K562 (cell line): ENCODE measurements at regions not wholly inside any gene's neighbourhood (a gene's known extent, or its start where the extent isn't known, plus 50 kb on each side); places are given as distances from the start of the nearest gene placed in this dataset.
A peak's percentile ranks its signal among the peaks of the same experiment; 100 is the strongest.

ENCODE experiments used
- ATAC-seq: fragments of 200-7000 bp; cut with Tn5 transposase; 3 replicates; pipeline ENCODE4 v1.9.1; 2020; ENCODE audit warnings: moderate library complexity
- BruUV-seq: library from RNA; stranded (reverse); fragments of 400-500 nt; replicated peaks from 2 replicates; lab custom pipeline; 2021; lab: Mats Ljungman, UMichigan
- CTCF ChIA-PET: fragments of 300-600 bp; formaldehyde crosslinking; extraction: SDS; loops from one replicate; lab custom pipeline; 2021; ENCODE audit warnings: low intra/inter-chr PET ratio; lab: Yijun Ruan, JAX
- POLR2A ChIA-PET: fragments of 300-600, 350-650 bp; sonication (Branson Sonifier 250); formaldehyde crosslinking; extraction: SDS; loops from one replicate; lab custom pipeline; 2021; ENCODE audit warnings: antibody characterized with exemption, inconsistent platforms; lab: Yijun Ruan, JAX
- DNase-seq, 4 experiments: peaks; one replicate each; pipeline versions ENCODE4 v3.0.0 to v3.0.0-alpha.2; 2011 to 2018; ENCODE audit warnings: low spot score in 3 of 4, mixed read lengths in 3 of 4; ENCODE audit errors: extremely low read depth in 1 of 4
- FAIRE-seq: peaks from 2 replicates; lab custom pipeline; 2011; peaks lifted over from hg19 to GRCh38; lab: Jason Lieb, UNC
- H2AFZ ChIP-seq: 2 replicates; pipeline ENCODE4 v1.6.0; 2011; ENCODE audit warnings: low read depth, low read length, control low read depth, inconsistent platforms
- H3K27ac ChIP-seq: fragments of 200-600 bp; 3 replicates; pipeline ENCODE4 v1.8.0; 2011; ENCODE audit warnings: low read depth, mild to moderate bottlenecking, control low read depth, inconsistent platforms, low read length, moderate library complexity, mixed read lengths; ENCODE audit errors: extremely low read depth
- H3K27me3 ChIP-seq, 2 experiments: fragments of 300-600 bp in 1 of 2; 2 replicates in 1 of 2; 3 replicates in 1 of 2; pipeline versions ENCODE4 v1.6.0 to v1.8.0; 2011; ENCODE audit warnings: inconsistent platforms in 2 of 2, low read length in 2 of 2, mild to moderate bottlenecking in 1 of 2, mixed read lengths in 1 of 2, moderate library complexity in 1 of 2; ENCODE audit not compliant: control insufficient read depth in 2 of 2, insufficient read depth in 2 of 2
- H3K36me3 ChIP-seq: fragments of 300-600 bp; 3 replicates; pipeline ENCODE4 v1.8.0; 2011; ENCODE audit warnings: mild to moderate bottlenecking, low read length, inconsistent platforms; ENCODE audit not compliant: control insufficient read depth, insufficient read depth
- H3K4me1 ChIP-seq, 2 experiments: fragments of 200-600 bp in 1 of 2; replicated peaks in 1 of 2; 2 replicates in 1 of 2; 3 replicates in 1 of 2; pipeline versions ENCODE4 v1.5.1 to v1.8.0; 2011; ENCODE audit warnings: inconsistent platforms in 2 of 2, low read length in 2 of 2, mild to moderate bottlenecking in 1 of 2, mixed read lengths in 1 of 2, moderate library complexity in 1 of 2; ENCODE audit not compliant: control insufficient read depth in 2 of 2, insufficient read depth in 2 of 2
- H3K4me2 ChIP-seq: 2 replicates; pipeline ENCODE4 v1.6.1; 2011; ENCODE audit warnings: low read length, control low read depth, inconsistent platforms, mixed read lengths; ENCODE audit not compliant: insufficient read depth
- H3K4me3 ChIP-seq: fragments of 200-600 bp; sonication (generic), shearing (Covaris generic); 2 replicates; pipeline ENCODE4 v1.5.1; 2016; ENCODE audit warnings: control low read depth, inconsistent platforms
- H3K79me2 ChIP-seq: fragments of 200-600 bp; 3 replicates; pipeline ENCODE4 v1.8.0; 2011; ENCODE audit warnings: low read length, inconsistent platforms; ENCODE audit not compliant: control insufficient read depth, insufficient read depth
- H3K9ac ChIP-seq, 2 experiments: 2 replicates each; pipeline versions ENCODE4 v1.6.0 to v1.6.1; 2011; ENCODE audit warnings: low read depth in 2 of 2, low read length in 2 of 2, control low read depth in 1 of 2, inconsistent platforms in 1 of 2, mild to moderate bottlenecking in 1 of 2, mixed read lengths in 1 of 2; ENCODE audit not compliant: insufficient read depth in 1 of 2
- H3K9me1 ChIP-seq: one replicate; pipeline ENCODE4 v1.6.0; 2011; ENCODE audit warnings: inconsistent platforms, mild to moderate bottlenecking, low read length, moderate library complexity; ENCODE audit not compliant: control insufficient read depth, insufficient read depth
- H3K9me3 ChIP-seq: replicated peaks from 2 replicates; pipeline ENCODE4 v1.5.1; 2011; ENCODE audit warnings: low read depth, low read length, inconsistent platforms; ENCODE audit not compliant: control insufficient read depth, insufficient read depth
- H4K20me1 ChIP-seq: replicated peaks from 2 replicates; pipeline ENCODE4 v1.6.1; 2011; ENCODE audit warnings: low read length, inconsistent platforms, mixed read lengths; ENCODE audit not compliant: control insufficient read depth, insufficient read depth
- CBFA2T2 ChIP-seq: fragments of 450-650 bp; conservative IDR thresholded peaks from 2 replicates; pipeline ENCODE4 v1.6.1; 2017; ENCODE audit warnings: mild to moderate bottlenecking
- DDX20 ChIP-seq: fragments of 450-650 bp; IDR thresholded peaks from 2 replicates; pipeline ENCODE4 v1.6.1; 2016; ENCODE audit warnings: missing genetic modification characterization, low read depth, mild to moderate bottlenecking, missing compliant biosample characterization, moderate library complexity
- HMGXB4 ChIP-seq: sonication (generic); formaldehyde crosslinking; IDR thresholded peaks from 2 replicates; pipeline ENCODE4 v1.8.1; 2023; ENCODE audit warnings: mild to moderate bottlenecking, missing genetic modification reagents
- HNRNPH1 ChIP-seq: fragments of 200-400 bp; formaldehyde crosslinking; optimal IDR thresholded peaks from 2 replicates; pipeline ENCODE3; 2017; ENCODE audit warnings: low read depth, mild to moderate bottlenecking, low read length, moderate library complexity
- ID3 ChIP-seq, 2 experiments: fragments of 250-450 bp in 1 of 2; fragments of 450-650 bp in 1 of 2; sonication (Bioruptor Pico) in 1 of 2; IDR thresholded peaks; 2 replicates each; pipeline versions ENCODE4 v1.6.1 to v1.8.0; 2016 to 2021; ENCODE audit warnings: mild to moderate bottlenecking in 2 of 2, moderate library complexity in 2 of 2, missing compliant biosample characterization in 1 of 2, missing genetic modification characterization in 1 of 2
- MAFF ChIP-seq: IDR thresholded peaks from 2 replicates; pipeline ENCODE4 v1.6.1; 2012; ENCODE audit warnings: low read length, improper control_type of control experiment
- NCOA1 ChIP-seq: fragments of 450-650 bp; IDR thresholded peaks from 2 replicates; pipeline ENCODE4 v1.6.1; 2016; ENCODE audit warnings: low read depth
- RAD51 ChIP-seq: fragments of 450-650 bp; IDR thresholded peaks from 2 replicates; pipeline ENCODE4 v1.7.1; 2016; ENCODE audit warnings: low read depth, mild to moderate bottlenecking, borderline replicate concordance
- ZBTB34 ChIP-seq: fragments of 250-450 bp; sonication (Bioruptor Pico); IDR thresholded peaks from 2 replicates; pipeline ENCODE4 v1.8.0; 2021; ENCODE audit warnings: mild to moderate bottlenecking, moderate library complexity
- ZEB2 ChIP-seq: fragments of 450-650 bp; IDR thresholded peaks from 2 replicates; pipeline ENCODE4 v1.6.1; 2016
- ZFPM2 ChIP-seq: fragments of 250-450 bp; sonication (Bioruptor Pico); IDR thresholded peaks from 2 replicates; pipeline ENCODE4 v1.5.1; 2022; ENCODE audit warnings: mild to moderate bottlenecking
- ZNF347 ChIP-seq: fragments of 450-650 bp; formaldehyde crosslinking; IDR thresholded peaks from 2 replicates; pipeline ENCODE4 v1.4.0; 2020; ENCODE audit warnings: low read depth, mild to moderate bottlenecking, moderate library complexity
- WGBS: fragments of 100-300 bp; shearing (Covaris generic); methylation state at CpG from one replicate; pipeline ENCODE4 v1.1.6; 2016; ENCODE audit warnings: low coverage, mixed read lengths; ENCODE audit not compliant: insufficient coverage; ENCODE audit errors: missing lambda C conversion rate; 5-methylcytosine and 5-hydroxymethylcytosine counted together
- in situ Hi-C: fragments of 300-500 bp; cut with MboI; formaldehyde crosslinking; loops from 4 replicates; pipeline ENCODE4 v1.15.0; 2018; ENCODE audit warnings: inconsistent platforms, mixed read lengths
- intact Hi-C: fragments of 100-400 bp; cut with micrococcal nuclease; formaldehyde crosslinking; loops from 2 replicates; pipeline ENCODE4 v1.14.2; 2022

- no peaks in the 10 kb centered on the region for H3K79me2 ChIP-seq
- BruUV-seq, result no TSS peak
- no peaks in the 10 kb centered on the region for H3K4me1 ChIP-seq
- H3K4me2 ChIP-seq, result no peak overlapping the region
- ChIA-PET POLR2A (no interaction called here), CTCF (no interaction called here)
- H3K27ac ChIP-seq, result no peak overlapping the region
- no peaks in the 10 kb centered on the region for H3K36me3 ChIP-seq
- TF ChIP-seq NCOA1 (no peak), DDX20 (tag) (no peak), HMGXB4 (CRISPR knock-in tag) (no peak), ZFPM2 (CRISPR knock-in tag) (no peak), HNRNPH1 (no peak)
- FAIRE-seq (no peak), ATAC-seq (no peak), DNase-seq (no peak)
- intact Hi-C loops (no loop called here), in situ Hi-C loops (no loop called here)
- 3% methylated on average over 6 of the region's 6 CpGs for WGBS
- no peaks in the 10 kb centered on the region for H4K20me1 ChIP-seq
- H3K27me3 ChIP-seq, result no peaks in the 10 kb centered on the region
- H3K9ac ChIP-seq, result no peak overlapping the region
- no peak overlapping the region for H2AFZ ChIP-seq
- no peaks in the 10 kb centered on the region for H3K9me3 ChIP-seq
- H3K4me3 ChIP-seq, result no peak overlapping the region
- no peaks in the 10 kb centered on the region for H3K9me1 ChIP-seq
Observed at GRCh38 chr13:33590936-33591335, 227.0 kb upstream of the RFC3 start.

GRCh38 chr13:33606692-33607091, 211.3 kb upstream of the RFC3 start:
- Histone ChIP-seq H4K20me1 (no peaks in the 10 kb centered on the region), H3K79me2 (no peaks in the 10 kb centered on the region), H3K4me2 (no peak overlapping the region), H3K4me1 (peaks cover 0 to 6% of the 10 kb centered on the region in 2 experiments; a peak in 2 of 5 replicates), H3K27ac (no peak overlapping the region), H3K4me3 (no peak overlapping the region), H2AFZ (no peak overlapping the region), H3K9ac (no peak overlapping the region), H3K36me3 (no peaks in the 10 kb centered on the region), H3K9me1 (no peaks in the 10 kb centered on the region), H3K27me3 (no peaks in the 10 kb centered on the region), H3K9me3 (no peaks in the 10 kb centered on the region)
- ATAC-seq (no peak), FAIRE-seq (no peak), DNase-seq (no peak)
- POLR2A ChIA-PET, result no interaction called here
- BruUV-seq, result no TSS peak
- 2% methylated on average over 7 of the region's 7 CpGs for WGBS
- intact Hi-C loops (no loop called here), in situ Hi-C loops (no loop called here)
- CTCF ChIA-PET, result no interaction called here
- TF ChIP-seq MAFF (no peak), CBFA2T2 (0 out of 2 replicates have a peak, but pooled peaks have one; percentile 18), RAD51 (peak; percentile 70), ZBTB34 (CRISPR knock-in tag) (no peak), ID3 (CRISPR knock-in tag; IDR thresholded peaks at IDR 0.05) (no peak), ID3 (tag; IDR thresholded peaks at IDR 0.05) (no peak), ZNF347 (CRISPR knock-in tag) (no peak), ZEB2 (no peak)
